Stimulated activated CD4-positive, alpha-beta T cell treated with anti-CD3 and anti-CD28 coated beads, Interleukin-2, amount 100 ng/mL, for 4 hours (primary cell): ENCODE measurements at regions not wholly inside any gene's neighbourhood (a gene's known extent, or its start where the extent isn't known, plus 50 kb on each side); places are given as distances from the start of the nearest gene placed in this dataset.

ENCODE experiments used
- DNase-seq: peaks from one replicate; pipeline ENCODE4 v3.0.0-alpha.2; 2020; ENCODE audit warnings: low read depth

DNA sequence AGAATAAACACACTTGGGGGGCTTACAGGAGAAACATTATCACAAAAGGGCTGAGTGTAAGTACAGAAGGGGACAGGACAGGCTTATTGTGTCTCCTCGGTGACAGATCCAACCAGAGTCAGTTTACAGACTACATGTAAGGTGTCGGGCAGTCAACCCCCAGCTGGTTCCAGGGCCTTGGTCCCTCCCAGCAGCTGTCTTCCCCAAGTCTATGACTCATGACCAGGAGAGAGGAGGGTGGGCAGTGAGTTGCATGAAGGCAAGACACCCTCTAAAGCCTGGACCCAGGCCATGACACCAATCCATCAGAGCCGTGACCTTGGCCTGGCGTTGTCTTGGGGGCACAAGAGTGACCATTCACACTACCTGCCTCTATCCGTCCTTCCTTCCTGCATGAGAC lies 276.2 kb upstream of the CCL2 start:
- no peak for DNase-seq

- no peak for DNase-seq
These were observed 274.9 kb upstream of the CCL2 start for GRCh38 chr17:33980193-33980592.

GRCh38 chr17:33981711-33982601 lies 273.1 kb upstream of the CCL2 start:
- DNase-seq, result no peak

DNA sequence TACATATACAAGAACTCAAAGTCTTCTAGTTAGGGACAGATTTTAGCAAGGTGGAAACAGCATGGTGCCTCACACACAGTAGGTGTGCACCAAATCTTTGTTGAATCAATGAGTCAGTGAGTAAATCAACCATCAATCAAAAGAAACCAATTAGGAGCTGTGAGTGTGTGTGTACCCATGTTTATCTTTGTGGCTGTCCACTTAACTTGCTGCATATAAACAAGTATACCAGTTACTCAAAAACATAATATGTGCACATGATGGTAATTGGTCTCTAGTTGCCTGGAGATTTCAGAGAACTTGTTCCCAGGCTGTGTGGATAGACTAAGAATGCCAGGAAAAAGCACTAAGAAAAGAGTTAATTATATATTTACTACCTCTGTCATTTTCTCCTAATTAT lies 272.2 kb upstream of the CCL2 start:
- no peak for DNase-seq

DNA sequence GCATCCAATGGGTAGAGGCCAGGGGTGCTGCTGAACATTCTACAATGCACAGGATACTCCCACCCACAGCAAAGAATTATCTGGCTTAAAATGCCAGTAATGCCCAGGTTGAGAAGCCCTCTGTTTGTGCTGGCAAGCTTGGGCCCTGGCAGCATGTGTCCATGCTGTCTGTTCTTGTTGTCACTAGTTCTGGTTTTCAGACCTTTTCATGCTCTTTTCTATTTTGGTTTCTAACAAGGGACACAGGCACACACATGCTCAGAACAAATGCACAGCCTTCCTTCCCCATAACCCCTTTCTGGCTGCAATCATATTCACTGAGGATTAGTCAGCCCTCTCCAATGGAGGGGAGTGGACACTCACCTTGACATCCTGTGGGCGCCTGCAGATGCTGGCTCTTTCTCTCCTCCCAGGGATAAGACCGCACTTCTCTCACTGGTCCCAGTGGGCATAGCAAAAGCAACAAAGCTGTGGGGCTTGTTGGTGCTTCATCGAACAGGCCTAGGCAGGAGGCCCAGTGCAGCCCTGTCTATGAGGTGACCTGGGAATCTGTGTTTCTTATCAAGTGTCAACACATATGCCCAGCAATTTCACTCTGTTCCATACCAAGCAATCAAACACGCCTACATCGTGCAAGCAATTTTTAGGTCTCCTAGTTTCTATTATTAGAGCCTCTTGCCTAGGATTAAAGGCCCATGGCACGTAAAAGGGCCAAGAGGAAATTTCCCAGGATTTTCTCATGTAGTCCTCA lies 271.1 kb upstream of the CCL2 start:
- DNase-seq, result no peak

- DNase-seq, result no peak
These were observed 269.0 kb upstream of the CCL2 start for GRCh38 chr17:33986088-33986487.

- DNase-seq, result no peak
These were observed 268.5 kb upstream of the CCL2 start for GRCh38 chr17:33986566-33986965.

GRCh38 chr17:33987162-33987561 lies 267.9 kb upstream of the CCL2 start:
- DNase-seq, result no peak

- no peak for DNase-seq
These were observed 265.5 kb upstream of the CCL2 start for GRCh38 chr17:33989361-33990148.

DNA sequence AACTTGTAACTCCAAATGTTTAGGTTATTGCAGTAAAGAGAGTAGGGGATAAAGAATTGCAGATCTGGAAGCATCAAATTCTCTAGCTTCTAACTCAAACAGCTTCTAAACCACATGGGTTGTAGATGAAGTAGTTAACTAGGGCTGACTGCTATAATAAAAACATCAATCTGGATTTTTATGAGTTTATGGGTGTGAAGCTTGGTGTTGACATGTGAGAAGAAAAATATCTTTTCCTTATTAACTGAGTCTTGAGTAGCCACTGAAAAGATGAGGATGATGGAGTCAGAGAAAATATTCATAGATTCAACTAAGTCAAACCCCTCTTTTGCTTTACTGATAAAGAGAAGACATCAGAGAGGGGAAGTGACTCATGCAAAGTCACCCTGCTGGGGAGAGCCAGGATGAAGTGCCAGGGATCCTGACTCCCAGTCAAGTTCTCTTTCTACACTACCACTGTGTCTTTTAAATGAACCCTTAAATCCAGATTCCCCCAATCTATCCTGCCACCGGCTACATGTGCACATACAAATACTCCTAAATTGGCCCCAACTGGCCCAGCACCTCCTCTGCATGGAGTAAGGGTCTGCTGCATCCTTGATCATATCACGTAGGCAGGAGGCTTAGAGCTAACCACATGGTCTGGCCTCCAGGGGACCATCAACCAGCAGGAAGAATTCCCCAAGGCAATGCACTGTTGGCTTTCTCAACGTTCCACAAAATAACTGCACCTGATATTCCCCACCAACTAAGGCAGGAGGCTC lies 264.0 kb upstream of the CCL2 start:
- DNase-seq, result no peak

- no peak for DNase-seq
These were observed 263.0 kb upstream of the CCL2 start for GRCh38 chr17:33992113-33992512.

GRCh38 chr17:34000639-34001038 lies 254.4 kb upstream of the CCL2 start:
- no peak for DNase-seq

GRCh38 chr17:34001246-34001645 lies 253.8 kb upstream of the CCL2 start:
- DNase-seq, result no peak

DNA sequence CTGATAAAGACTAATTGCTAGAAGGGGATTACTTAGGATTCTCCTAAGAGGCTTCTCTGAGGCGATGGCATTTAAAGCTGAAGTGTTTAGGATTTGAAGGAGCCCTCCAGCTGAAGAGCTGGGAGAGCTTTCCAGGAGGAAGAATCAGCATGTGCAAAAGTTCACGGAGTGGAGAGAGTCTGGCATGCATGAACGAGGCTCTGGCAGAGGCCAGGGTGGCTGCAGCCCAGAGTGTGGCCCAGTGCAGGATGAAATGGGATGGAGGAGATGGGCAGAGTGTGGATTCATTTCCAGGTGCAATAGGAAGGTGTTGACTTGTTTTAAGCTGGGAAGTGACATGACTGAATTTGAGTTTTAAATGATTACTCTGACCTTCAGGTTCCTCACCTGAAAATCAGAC lies 249.0 kb upstream of the CCL2 start:
- DNase-seq, result no peak

GRCh38 chr17:34008125-34008524 lies 247.0 kb upstream of the CCL2 start:
- no peak for DNase-seq

DNA sequence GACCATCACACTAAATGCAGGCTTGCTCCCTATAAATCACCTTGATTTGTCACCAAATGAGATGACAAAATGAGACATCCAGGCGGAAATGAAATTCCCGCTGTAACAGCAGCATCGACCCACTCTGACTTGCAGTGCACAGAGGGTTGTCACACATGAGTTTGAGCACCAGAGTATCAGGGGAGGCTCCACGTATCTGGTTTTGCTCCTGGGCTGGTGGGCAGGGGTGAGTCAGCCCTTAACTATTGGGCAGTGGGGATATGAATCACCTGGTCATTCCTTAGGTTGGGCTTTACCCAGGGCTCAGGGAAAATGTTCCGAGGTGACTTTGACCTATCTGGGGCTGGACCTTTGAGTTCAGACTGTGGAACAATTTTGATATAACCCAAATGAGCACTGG lies 245.2 kb upstream of the CCL2 start:
- no peak for DNase-seq

DNA sequence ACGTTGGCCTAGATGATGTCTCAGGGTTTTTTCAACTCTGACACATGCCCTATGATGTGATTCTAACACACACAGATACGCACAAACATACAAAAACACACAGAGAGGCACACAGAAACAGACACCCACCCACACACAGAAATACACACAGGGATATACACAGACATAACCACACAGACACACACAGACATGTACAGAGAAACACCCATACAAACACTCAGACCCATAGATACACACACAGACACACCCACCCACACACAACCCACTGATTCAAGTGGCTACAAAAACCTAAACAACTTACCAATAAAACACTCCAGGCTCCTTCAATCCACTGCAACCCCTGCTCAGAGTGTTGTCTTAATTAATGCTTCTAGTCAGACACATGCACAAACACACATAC lies 244.6 kb upstream of the CCL2 start:
- DNase-seq, result no peak

DNA sequence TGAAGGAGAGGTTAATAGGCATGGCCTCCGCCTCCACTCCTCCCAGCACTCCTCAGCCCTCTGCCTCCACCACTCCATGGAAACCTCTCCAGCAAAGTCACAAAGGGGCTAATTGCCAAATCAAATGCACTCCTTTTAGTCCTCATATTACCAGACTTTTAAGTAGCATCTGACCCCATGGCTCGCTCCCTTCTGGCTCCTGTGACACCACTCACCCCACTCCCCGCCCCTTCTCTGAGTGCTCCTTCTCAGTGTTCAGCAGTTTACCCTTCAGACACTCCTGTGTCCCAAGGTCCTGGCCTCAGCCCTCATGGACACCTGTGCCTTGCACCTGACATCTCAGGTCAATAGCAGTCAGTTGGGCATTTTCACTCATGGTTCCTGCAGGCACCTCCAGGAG lies 243.5 kb upstream of the CCL2 start:
- DNase-seq, result no peak

DNA sequence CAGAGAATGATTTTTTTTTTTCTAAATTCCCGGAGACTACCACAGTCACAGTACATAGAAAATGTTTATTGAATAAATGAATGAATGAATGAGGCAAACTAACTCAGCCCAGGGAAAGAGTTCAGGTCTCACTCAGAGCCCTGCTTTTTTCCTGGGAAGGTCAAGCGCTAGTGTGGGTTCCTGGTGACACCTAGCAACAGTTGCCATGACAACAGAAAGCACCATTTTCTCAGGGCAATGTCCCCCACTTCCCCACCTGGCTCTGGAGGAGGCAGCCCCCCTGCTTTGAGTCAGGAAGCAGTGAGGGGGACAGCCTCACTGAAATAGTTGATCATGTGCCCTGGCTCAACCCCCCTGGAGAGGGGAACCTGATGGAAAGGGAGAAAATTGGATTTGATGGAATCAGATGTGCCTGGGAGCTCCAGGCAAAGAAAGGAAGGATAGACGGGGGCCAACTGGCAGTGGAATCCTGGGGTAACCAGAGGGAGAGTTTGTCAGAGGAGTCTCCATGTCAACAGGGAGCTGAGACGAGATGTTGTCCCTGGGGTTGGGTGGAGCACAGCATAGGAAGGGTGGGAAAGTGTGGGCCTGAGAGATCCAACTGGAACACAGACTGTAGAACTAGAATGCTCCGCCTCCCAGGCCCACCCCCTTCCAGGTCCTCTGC lies 242.2 kb upstream of the CCL2 start:
- no peak for DNase-seq

- no peak for DNase-seq
These were observed 239.8 kb upstream of the CCL2 start for GRCh38 chr17:34015253-34015652.

- DNase-seq, result no peak
These were observed 230.7 kb upstream of the CCL2 start for GRCh38 chr17:34024386-34024785.
